Prostate gland (tissue), 2 donors: ENCODE measurements at regions not wholly inside any gene's neighbourhood (a gene's known extent, or its start where the extent isn't known, plus 50 kb on each side); places are given as distances from the start of the nearest gene placed in this dataset.

ENCODE experiments used
- DNase-seq: peaks from one replicate; pipeline ENCODE4 v3.0.0-alpha.2; 2019; ENCODE audit warnings: low spot score
- H3K27ac ChIP-seq, 2 donors: fragments of 200-600 bp; sonication (generic); 2 replicates each; pipeline ENCODE4 v1.5.1; 2017 to 2019
- H3K27me3 ChIP-seq: fragments of 200-600 bp; sonication (generic); replicated peaks from 2 replicates; pipeline ENCODE4 v1.5.1; 2019; ENCODE audit not compliant: insufficient read depth
- H3K36me3 ChIP-seq, 2 donors: fragments of 200-600 bp; sonication (generic); 1 replicate in 1 of 2; 2 replicates in 1 of 2; pipeline versions ENCODE4 v1.5.1 to v1.8.1; 2017 to 2019
- H3K4me1 ChIP-seq: fragments of 200-600 bp; sonication (generic); replicated peaks from 2 replicates; pipeline ENCODE4 v1.5.1; 2019
- H3K4me3 ChIP-seq, 2 donors: fragments of 200-600 bp; sonication (generic); 2 replicates each; pipeline ENCODE4 v1.5.1; 2017 to 2019
- H3K9me3 ChIP-seq: fragments of 200-600 bp; sonication (generic); 2 replicates; pipeline ENCODE4 v1.5.1; 2017
- CTCF ChIP-seq, 4 experiments: fragments of 200-600 bp in 2 of 4; fragments of 450-650 bp in 2 of 4; sonication (generic) in 2 of 4; IDR thresholded peaks; 1 replicate in 3 of 4; 2 replicates in 1 of 4; pipeline ENCODE4 v1.5.1; 2016 to 2019; ENCODE audit warnings: antibody characterized with exemption in 4 of 4, mild to moderate bottlenecking in 2 of 4, moderate library complexity in 2 of 4
- POLR2A ChIP-seq: fragments of 450-650 bp; IDR thresholded peaks from one replicate; pipeline ENCODE4 v1.6.1; 2016; ENCODE audit warnings: antibody characterized with exemption, mild to moderate bottlenecking
- POLR2AphosphoS5 ChIP-seq: sonication (generic); formaldehyde crosslinking; IDR thresholded peaks from one replicate; pipeline ENCODE4 v1.6.1; 2017; ENCODE audit warnings: antibody characterized with exemption
- WGBS: methylation state at CpG from one replicate; pipeline ENCODE4 v1.1.5; 2018; 5-methylcytosine and 5-hydroxymethylcytosine counted together
- intact Hi-C: fragments of 100-400 bp; cut with DNase I; formaldehyde crosslinking; loops from one replicate; pipeline ENCODE4 v1.14.2; 2022

- Histone ChIP-seq H3K36me3 (no peaks in the 10 kb centered on the region), H3K4me3 (no peak overlapping the region), H3K27me3 (no peaks in the 10 kb centered on the region), H3K9me3 (no peaks in the 10 kb centered on the region), H3K4me1 (no peaks in the 10 kb centered on the region), H3K27ac (no peak overlapping the region)
- TF ChIP-seq CTCF (IDR thresholded peaks at IDR 0.05) (no peak), POLR2AphosphoS5 (no peak), POLR2A (no peak)
- WGBS = 74% methylated on average over 3 of the region's 3 CpGs
- no peak for DNase-seq
- intact Hi-C loops = loop anchor here (5.0 kb wide), 1 partner anchor 76 kb away; no protein-coding TSS in a partner anchor
These were observed 86.6 kb upstream of the PDK4 start for GRCh38 chr7:95682913-95683312.

GRCh38 chr7:95676691-95677090 lies 80.4 kb upstream of the PDK4 start:
- intact Hi-C loops = no loop called here
- Histone ChIP-seq H3K27me3 (no peaks in the 10 kb centered on the region), H3K4me3 (no peak overlapping the region), H3K27ac (no peak overlapping the region), H3K36me3 (no peaks in the 10 kb centered on the region), H3K9me3 (no peaks in the 10 kb centered on the region), H3K4me1 (no peaks in the 10 kb centered on the region)
- WGBS = 57% methylated on average over 3 of the region's 3 CpGs
- no peak for TF ChIP-seq CTCF (IDR thresholded peaks at IDR 0.05)
- no peak for TF ChIP-seq POLR2AphosphoS5
- TF ChIP-seq POLR2A = no peak
- no peak for DNase-seq

- Histone ChIP-seq H3K27ac (no peak overlapping the region), H3K9me3 (no peaks in the 10 kb centered on the region), H3K4me1 (no peaks in the 10 kb centered on the region), H3K36me3 (no peaks in the 10 kb centered on the region), H3K4me3 (no peak overlapping the region), H3K27me3 (no peaks in the 10 kb centered on the region)
- intact Hi-C loops = no loop called here
- no peak for TF ChIP-seq CTCF (IDR thresholded peaks at IDR 0.05)
- TF ChIP-seq POLR2A = no peak
- no peak for TF ChIP-seq POLR2AphosphoS5
- WGBS = 95% methylated on average over 3 of the region's 3 CpGs
- DNase-seq = no peak
These were observed 79.3 kb upstream of the PDK4 start for GRCh38 chr7:95675632-95676031.

- intact Hi-C loops = no loop called here
- Histone ChIP-seq H3K36me3 (no peaks in the 10 kb centered on the region), H3K4me3 (no peak overlapping the region), H3K4me1 (no peaks in the 10 kb centered on the region), H3K27me3 (no peaks in the 10 kb centered on the region), H3K9me3 (no peaks in the 10 kb centered on the region), H3K27ac (no peak overlapping the region)
- DNase-seq = no peak
- no peak for TF ChIP-seq CTCF (IDR thresholded peaks at IDR 0.05)
- no peak for TF ChIP-seq POLR2AphosphoS5
- no peak for TF ChIP-seq POLR2A
- 78% methylated on average over 6 of the region's 6 CpGs for WGBS
These were observed 78.7 kb upstream of the PDK4 start for GRCh38 chr7:95675016-95675415.

- Histone ChIP-seq H3K4me1 (no peaks in the 10 kb centered on the region), H3K4me3 (no peak overlapping the region), H3K36me3 (no peaks in the 10 kb centered on the region), H3K27ac (no peak overlapping the region), H3K27me3 (no peaks in the 10 kb centered on the region), H3K9me3 (no peaks in the 10 kb centered on the region)
- 92% methylated on average over 3 of the region's 3 CpGs for WGBS
- TF ChIP-seq CTCF (IDR thresholded peaks at IDR 0.05) (no peak), POLR2A (no peak), POLR2AphosphoS5 (no peak)
- intact Hi-C loops = no loop called here
- DNase-seq = no peak
These were observed 77.8 kb upstream of the PDK4 start for GRCh38 chr7:95674101-95674500.
